Hematopoietic multipotent progenitor cell treated with erythropoietin and hydrocortisone succinate and interleukin-3 and kit ligand, for 8 days (in vitro differentiated cells): ENCODE measurements at regions not wholly inside any gene's neighbourhood (a gene's known extent, or its start where the extent isn't known, plus 50 kb on each side); places are given as distances from the start of the nearest gene placed in this dataset.

Source experiments
- DNase-seq: peaks from one replicate; pipeline ENCODE4 v3.0.0-alpha.2; 2015

DNA sequence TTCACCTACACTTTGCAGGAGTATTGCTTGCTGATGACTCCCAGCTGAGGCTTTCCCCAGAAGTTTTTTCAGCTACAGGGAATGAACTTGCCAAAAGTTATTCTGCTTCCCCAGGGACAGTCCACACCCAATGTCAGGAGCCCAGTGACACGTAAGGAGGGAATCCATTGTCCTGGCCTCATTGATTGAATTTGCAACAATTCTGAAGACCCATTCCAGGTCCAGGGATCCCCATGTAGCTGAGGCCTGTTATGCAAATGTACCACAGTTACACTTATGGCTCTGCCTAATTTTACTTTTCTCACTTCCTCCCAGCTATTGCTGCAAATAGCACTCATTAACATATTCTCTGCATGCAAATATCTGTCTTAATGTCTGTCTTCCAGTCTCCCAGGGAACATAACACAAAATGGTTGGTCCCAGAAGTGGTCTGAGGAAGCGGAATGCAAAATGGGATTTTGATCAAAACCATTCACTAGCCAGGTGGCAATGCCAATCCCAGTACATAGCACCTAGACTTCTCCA is 113.7 kb upstream of the ACTRT1 start:
- no peak for DNase-seq

DNA sequence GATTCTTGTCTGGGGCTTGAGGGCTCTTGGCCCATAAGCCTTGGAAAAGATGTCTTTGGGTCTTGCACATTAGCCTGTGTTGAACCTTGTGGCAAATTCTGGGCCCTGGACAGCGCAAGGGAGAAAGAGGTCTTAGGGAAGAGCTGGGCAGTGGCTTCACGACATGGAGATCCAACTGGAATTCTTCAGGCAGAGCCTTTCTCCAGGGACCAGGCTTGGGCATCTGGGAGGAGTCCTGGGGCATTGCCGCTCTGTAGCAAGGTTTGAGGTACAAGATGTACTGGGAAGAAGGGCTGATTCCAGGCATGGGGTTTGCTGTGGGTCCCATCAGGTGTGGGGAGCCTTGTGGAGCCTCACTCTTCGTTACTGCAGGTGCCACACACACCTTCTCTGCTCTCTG is 104.0 kb upstream of the ACTRT1 start:
- DNase-seq: no peak

DNA sequence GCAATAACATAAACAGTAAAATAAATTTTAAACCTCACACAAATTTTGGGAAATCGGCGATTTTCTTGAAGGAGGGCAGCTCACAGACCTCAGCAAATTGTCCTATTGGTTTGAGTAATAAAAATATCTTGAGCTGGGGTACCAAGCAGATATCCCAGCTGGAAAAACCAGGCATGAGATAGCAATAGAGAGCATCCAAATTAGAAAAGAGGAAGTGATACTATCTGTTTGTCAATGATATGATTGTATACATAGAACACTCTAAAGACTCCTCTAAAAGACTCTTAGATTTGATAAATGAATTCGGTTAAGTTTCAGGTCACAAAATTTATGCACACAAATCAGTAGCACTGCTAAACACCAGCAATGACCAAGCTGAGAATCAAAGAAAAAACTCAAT is 90.5 kb upstream of the ACTRT1 start:
- DNase-seq: no peak

DNA sequence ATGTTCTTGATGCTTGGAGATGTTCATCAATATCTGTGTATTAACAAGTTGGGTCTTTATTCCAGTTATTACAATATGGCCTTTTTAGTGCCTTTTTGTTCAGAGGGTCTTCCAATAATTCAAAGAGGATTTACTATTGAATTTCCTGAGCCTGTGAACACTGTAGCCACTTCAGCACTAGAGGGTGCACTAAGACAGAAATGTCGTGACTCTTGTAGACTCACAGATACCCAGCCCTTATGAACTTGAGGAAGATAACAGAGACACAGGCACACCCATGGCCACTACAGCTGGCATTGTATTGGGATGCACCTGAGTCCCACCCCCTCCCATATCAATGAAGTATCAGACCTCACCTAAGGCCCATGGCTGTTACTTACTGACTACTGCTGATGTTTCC is 54.4 kb upstream of the ACTRT1 start:
- DNase-seq: peak; percentile 2

DNA sequence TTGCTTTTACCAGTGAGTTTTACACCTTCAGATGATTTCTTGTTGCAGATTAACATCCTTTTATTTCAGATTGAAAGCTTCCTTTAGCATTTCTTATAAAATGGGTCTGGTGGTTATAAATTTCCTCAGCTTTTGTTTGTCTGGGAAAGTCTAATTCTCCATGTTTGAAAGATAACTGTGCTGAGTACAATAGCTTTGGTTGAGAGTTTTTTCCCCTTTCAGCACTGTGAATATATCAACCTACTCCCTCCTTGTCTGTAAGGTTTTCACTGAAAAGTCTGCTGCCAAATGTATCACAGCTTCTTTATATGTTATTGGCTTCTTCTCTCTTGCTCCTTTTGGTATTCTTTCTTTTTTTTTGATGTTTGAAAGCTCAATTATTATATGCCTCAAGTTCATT is 53.5 kb upstream of the ACTRT1 start:
- no peak for DNase-seq
